Stimulated activated CD4-positive, alpha-beta T cell treated with anti-CD3 and anti-CD28 coated beads, Interleukin-2, amount 100 ng/mL, for 48 hours (primary cell): ENCODE measurements at regions not wholly inside any gene's neighbourhood (a gene's known extent, or its start where the extent isn't known, plus 50 kb on each side); places are given as distances from the start of the nearest gene placed in this dataset.
"Not testable (repeated sequence)": the region's sequence is repeated elsewhere in the genome, so short reads cannot be mapped to it uniquely, and the experiment has no call there.

Experiments used
- DNase-seq, 2 donors: peaks; one replicate each; pipeline ENCODE4 v3.0.0-alpha.2; 2020

- peak; percentile 44 to 52 for DNase-seq
Observed at GRCh38 chr6:28807682-28808280, 116.0 kb downstream of the TRIM27 start.

GRCh38 chr6:28808383-28808782, 115.4 kb downstream of the TRIM27 start:
- no peak for DNase-seq

DNA sequence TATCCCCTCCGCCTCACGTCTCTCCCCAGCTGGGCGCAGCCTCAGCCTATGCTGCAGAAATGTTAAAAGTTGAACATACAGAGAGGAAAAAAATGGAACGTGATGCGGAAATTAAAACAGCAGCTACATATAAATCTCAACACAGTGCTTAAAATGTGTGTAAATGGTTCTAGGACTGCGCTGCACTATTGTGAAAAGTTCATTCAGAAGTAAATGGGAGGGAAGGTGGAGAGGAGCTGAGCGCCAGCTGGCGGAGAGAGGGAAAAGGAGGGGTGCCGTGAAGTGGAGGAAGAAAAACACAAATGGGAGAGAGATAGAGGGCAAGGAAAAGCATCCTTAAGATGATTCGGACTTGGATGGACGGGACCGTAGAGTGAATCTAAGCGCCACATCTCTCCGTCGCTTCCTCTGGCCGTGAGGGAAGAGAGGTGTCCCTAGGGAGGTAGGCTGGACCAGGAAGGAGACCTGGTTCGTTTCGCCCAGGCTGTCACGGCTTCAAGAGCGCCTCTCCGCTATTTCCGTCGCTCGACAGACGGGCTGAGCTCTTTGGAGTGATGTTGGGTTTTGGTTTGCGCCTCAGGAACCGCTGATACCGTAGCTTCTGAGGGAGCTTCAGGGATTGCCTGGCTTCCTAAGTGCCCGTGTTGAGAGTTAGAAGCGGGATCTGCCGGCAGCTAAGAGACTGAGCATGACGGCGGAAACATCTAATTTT, 113.7 kb downstream of the TRIM27 start:
- DNase-seq: no peak

- no peak for DNase-seq
Observed at GRCh38 chr6:28810659-28811053, 113.1 kb downstream of the TRIM27 start.

DNA sequence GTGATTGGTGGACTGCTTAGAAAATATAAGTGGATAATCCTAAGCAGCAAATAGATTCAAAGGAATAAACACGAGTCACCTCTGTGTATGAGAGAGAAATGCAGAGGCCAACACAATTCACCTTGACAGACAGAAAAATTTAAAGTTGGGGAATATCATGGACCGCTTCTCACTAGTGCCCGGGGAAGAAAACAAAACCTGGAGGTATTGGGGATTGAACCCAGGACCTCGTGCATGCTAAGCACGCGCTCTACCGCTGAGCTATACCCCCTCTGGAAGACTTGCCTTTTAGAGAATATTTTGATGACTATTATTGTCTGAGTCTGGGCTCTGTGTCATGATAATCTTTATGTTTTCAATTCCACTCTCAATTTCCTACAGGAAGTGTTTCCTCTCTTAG, 111.9 kb downstream of the TRIM27 start:
- no peak for DNase-seq

- DNase-seq: no peak
Observed at GRCh38 chr6:28812778-28813569, 110.8 kb downstream of the TRIM27 start.

DNA sequence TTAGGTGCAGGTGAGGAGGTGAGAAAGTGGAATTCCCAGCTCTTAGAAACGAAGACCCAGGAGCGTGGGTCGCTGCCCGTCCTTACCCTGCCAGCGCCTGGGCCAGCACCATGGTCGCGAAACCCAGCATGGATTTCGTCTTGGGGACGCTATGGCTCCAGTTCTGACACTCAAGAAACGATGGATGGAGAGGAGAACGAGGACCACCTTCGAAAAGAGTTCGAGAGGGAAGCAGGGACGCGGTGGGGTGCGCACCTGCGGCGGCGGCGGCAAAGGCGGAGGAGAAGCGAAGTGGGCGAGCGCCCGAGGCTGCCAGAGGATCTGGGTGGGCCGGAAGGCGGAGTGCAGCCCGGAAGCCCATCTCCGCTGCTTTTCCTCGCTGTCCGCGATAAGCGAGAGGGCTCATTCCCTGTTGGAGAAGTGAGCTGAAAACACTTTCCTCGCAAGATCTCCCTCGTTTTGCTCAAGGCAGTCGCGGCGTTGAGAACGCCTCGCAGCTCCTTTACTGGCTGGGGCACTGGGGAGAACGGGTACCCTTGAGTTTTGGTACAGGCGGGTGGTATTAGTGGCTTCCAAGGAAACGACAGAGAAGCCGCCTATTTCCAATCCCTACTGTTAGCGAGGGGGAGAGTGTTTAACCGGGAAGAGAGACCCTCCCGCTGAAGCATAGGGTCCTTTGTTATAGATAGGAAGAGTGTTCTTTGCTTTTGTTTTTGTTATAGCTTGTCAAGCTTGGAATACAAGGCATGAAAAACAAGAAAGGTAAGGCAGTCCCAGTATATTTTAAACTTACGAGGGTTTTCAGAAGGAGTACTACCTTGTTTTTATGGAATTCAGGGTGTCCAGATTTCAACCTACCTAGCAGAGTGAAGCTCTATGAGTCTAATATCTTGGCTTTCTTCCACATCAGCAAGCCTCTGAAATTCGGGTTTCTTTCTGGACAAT, 109.5 kb downstream of the TRIM27 start:
- DNase-seq: no peak

DNA sequence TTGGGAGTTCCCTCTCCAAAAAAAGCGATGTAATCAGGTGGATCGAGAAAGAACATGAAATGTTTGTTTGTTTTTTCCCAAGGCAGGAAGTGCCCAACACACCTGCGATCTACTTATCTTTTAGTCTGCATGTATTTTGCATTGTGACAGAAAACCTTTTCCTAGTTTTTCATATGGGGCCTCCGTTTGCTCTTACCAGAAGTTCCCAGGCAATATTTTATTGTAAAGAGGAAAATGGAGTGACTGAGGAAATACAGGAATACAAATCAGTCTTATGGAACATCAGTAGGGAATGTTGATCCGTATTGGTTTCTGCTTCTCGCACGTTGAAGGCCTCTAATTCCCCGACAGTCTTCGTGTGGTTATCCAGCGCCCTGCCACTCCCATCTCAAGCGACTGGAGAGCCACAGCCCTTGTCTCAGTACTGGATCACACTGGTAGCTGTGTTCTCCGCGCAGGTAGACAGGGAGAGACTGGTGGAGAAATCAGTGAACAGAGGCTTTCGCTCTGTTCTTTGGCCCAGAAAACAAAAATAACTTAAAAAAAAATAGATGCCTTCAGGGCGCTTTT, 107.4 kb downstream of the TRIM27 start:
- DNase-seq: no peak

GRCh38 chr6:28816909-28817807, 106.6 kb downstream of the TRIM27 start:
- DNase-seq: peak in 1 of 2 donors; percentile 36

DNA sequence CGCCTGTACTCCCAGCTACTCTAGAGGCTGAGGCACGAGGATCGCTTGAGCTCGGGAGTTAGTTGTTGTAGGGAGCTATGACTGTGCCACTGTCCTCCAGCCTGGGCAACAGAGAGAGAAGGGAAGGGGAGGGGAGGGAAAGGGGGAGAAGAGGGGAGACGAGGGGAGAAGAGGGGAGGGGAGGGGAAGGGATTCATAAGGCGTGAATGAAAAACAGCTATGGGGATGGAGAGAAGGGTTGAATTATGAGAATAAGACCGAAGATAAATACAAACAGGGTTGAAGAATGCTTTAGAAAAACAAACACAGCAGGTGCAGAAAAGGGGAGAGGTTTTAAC, 106.0 kb downstream of the TRIM27 start:
- DNase-seq: no peak

- DNase-seq: no peak
Observed at GRCh38 chr6:28824793-28825731, 98.7 kb downstream of the TRIM27 start.

DNA sequence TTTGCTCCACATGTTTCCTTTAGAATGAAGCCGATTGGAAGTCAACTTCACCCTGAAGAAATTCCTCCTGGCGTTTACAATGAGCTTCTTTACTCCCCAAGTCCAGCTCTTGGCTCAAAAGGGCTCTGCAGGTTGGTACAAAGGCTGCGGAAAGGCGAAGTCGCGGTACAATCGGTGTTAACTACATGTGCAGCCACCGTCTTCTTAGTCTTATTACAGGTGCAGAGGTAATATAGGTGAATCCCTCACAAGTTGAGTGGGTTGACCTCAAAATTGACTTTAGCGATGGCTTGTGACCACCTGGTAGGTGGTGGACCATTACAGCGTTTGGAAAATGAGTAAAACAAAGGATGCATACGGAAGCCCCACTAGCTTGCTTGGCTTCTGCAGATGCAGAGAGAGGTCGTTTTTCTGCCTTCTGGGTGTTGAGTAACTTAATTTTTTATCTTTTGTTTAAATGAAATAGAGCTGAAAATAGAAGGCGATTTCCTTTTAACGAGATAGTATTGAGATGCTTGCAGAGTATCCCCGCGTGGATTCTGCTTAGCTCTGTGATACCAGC, 98.0 kb downstream of the TRIM27 start:
- no peak for DNase-seq

DNA sequence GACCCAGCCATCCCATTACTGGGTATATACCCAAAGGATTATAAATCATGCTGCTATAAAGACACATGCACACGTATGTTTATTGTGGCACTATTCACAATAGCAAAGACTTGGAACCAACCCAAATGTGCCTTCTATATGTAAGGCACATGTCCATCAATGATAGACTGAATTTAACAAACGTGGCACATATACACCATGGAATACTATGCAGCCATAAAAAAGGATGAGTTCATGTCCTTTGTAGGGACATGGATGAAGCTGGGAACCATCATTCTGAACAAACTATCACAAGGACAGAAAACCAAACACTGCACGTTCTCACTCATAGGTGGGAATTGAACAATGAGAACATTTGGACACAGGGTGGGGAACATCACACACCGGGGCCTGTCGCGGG, 92.1 kb downstream of the TRIM27 start:
- DNase-seq: not testable (repeated sequence)

- peak in 1 of 2 donors; percentile 18 for DNase-seq
Observed at GRCh38 chr6:28836703-28837102, 87.1 kb downstream of the TRIM27 start.

- peak; percentile 76 to 78 for DNase-seq
Observed at GRCh38 chr6:28838289-28838633, 85.5 kb downstream of the TRIM27 start.

DNA sequence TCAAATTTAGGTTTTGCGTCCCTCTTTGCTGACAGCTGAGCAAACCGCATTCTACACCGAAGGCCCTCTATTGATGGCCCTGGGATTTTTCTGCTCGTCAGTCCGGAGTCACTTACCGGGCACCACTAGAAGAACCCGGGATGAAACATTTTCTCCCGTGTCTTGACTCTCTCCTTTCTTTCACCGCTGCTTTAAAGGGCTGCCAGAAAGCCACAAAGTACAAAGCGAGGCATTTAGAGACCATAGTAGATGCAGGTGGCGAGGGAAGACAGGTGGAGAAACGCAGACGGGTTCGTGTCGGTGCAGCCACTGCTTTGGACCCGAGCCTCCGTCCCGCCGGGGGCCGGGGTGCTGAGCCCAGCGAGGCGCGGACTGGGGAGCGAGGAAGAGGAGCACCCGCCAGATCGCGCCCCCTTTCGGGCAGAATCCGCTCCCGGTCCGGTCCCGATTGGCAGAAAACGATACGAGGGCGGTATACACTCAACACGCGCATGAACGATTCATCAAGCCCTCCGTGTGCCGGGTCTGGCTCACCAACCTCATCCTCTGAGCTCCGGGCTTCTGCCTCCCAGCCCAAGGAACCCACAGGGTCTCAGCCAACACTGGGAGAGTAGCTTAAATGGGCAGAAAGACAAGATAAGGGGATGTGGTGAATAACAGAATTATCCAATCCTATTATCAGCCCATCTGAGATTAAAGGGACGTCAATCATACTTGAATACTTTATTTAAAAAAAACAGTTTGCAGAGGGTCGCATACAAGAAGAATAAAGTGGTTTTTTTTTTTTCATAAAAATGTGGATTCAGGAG, 84.9 kb downstream of the TRIM27 start:
- DNase-seq: peak; percentile 83 to 85

DNA sequence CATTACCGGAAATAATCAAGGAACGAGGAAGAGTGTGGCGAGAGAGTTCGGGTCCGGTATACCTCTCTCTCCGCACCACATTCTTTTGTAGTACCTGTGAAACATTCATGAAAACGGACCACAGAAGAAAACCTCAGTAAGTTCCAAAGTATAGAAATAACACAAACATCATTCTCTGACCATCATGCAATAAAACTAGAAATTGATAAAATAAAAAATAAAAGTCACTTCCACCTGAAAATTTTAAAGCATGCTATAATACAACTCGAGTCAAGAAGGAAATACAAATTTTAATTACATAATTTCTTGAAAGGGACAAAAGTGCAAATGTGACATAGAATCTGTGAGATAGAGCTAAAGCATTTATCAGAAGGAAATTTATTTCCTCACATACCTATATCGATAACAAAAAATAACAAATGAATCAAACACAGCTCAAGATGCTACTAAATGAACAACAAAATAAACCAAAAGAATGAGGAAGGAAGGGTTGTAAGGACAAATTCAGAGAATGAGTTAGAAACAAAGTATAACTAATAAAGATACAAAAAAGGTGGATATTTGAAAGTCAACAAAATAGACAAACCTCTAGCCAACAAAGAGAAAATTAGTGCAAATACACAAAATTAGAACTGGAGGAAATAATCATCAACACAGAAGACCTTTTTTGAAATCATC, 84.2 kb downstream of the TRIM27 start:
- no peak for DNase-seq

DNA sequence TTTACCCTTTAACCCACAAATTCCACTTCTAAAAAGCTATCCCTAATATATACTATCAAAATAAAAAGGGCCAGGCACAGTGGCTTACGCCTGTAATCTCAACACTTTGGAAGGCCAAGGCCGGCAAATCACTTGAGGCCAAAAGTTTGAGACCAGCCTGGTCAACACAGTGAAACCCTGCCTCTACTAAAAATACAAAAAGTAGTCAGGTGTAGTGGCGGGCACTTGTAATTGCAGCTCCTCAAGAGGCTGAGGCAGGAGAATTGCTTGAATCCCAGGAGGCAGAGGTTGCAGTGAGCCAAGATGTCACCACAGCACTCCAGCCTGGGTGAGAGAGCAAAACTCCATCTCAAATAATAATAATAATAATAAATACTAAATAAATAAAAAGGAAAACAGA, 82.5 kb downstream of the TRIM27 start:
- no peak for DNase-seq

DNA sequence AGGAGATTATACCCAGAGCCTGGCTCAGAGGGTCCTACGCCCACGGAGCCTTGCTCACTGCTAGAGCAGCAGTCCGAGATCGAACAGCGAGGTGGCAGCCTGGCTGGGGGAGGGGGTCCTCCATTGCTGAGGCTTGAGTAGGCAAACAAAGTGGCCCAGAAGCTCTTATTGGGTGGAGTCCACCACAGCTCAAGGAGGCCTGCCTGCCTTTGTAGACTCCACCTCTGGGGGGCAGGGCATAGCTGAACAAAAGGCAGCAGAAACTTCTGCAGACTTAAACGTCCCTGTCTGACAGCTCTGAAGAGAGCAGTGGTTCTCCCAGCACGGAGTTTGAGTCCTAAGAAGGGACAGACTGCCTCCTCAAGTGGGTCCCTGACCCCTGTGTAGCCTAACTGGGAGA, 75.0 kb downstream of the TRIM27 start:
- DNase-seq: not testable (repeated sequence)
